ENCODE measurements at regions not wholly inside any gene's neighbourhood (a gene's known extent, or its start where the extent isn't known, plus 50 kb on each side); places are given as distances from the start of the nearest gene placed in this dataset.

DNA sequence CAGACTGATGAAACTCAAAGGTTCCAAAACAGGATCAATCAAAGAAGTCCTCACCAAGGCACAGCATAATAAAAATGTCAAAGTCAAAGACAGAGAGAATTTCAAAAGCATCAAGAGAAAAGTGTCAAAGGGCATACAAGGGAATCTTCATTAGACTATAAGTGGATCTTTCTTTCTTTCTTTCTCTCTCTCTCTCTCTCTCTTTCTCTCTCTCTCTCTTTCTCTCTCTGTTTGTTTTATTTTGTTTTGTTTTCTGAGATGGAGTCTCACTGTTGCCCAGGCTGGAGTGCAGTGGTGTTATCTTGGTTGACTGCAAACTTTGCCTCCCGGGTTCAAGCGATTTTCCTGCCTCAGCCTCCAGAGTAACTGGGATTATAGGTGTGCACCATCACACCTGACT lies 148.3 kb upstream of the CD180 start:
- Mint-ChIP-seq H3K4me3 (no peak overlapping the region), H3K36me3 (ENCODE audit: insufficient read depth in 1 of 3, low read depth in 3 of 3) (peaks cover 2 to 26% (median 15%) of the 10 kb centered on the region in 3 experiments; a peak in 5 of 7 replicates), H3K4me1 (peaks cover 30 to 35% of the 10 kb centered on the region in 2 experiments), H3K27me3 (ENCODE audit: low read depth) (no peaks in the 10 kb centered on the region; the same call in 1 of the 2 replicates), H3K9me3 (peaks cover 14 to 22% of the 10 kb centered on the region in 2 experiments), H3K27ac (no peak overlapping the region)
- no peaks in the 10 kb centered on the region for H3K27me3 ChIP-seq (ENCODE audit: insufficient read depth, low read length)
- H3K23me2 ChIP-seq (ENCODE audit: insufficient read length, low read depth, low read length, poor library complexity, severe bottlenecking) = no peaks in the 10 kb centered on the region
- TF ChIP-seq, protein P1, sequence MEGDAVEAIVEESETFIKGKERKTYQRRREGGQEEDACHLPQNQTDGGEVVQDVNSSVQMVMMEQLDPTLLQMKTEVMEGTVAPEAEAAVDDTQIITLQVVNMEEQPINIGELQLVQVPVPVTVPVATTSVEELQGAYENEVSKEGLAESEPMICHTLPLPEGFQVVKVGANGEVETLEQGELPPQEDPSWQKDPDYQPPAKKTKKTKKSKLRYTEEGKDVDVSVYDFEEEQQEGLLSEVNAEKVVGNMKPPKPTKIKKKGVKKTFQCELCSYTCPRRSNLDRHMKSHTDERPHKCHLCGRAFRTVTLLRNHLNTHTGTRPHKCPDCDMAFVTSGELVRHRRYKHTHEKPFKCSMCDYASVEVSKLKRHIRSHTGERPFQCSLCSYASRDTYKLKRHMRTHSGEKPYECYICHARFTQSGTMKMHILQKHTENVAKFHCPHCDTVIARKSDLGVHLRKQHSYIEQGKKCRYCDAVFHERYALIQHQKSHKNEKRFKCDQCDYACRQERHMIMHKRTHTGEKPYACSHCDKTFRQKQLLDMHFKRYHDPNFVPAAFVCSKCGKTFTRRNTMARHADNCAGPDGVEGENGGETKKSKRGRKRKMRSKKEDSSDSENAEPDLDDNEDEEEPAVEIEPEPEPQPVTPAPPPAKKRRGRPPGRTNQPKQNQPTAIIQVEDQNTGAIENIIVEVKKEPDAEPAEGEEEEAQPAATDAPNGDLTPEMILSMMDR (conservative IDR thresholded peaks at IDR 0.05) = no peak
- no peak overlapping the region for H2BK12ac ChIP-seq (ENCODE audit: insufficient read length, low read depth, low read length)
- no peak overlapping the region for H2AFZ ChIP-seq (ENCODE audit: low read length)
- H3K9ac ChIP-seq (ENCODE audit: extremely low read depth, insufficient read length, low read length) = no peak overlapping the region
- no peak overlapping the region for H3K4ac ChIP-seq (ENCODE audit: low read depth, low read length)
- no peak overlapping the region for H2AK5ac ChIP-seq (ENCODE audit: insufficient read length, low read length)
- H3K4me1 ChIP-seq (ENCODE audit: insufficient read depth, low read length) = no peaks in the 10 kb centered on the region
- no CpG with 5 or more reads among the region's 2 CpGs for WGBS (ENCODE audit: extremely low coverage, insufficient read length, low lambda C conversion rate)
- H3K9me3 ChIP-seq (ENCODE audit: control insufficient read depth, low read depth, low read length) = peaks cover 6% of the 10 kb centered on the region
- H3K18ac ChIP-seq (ENCODE audit: insufficient read length, low read depth, low read length) = no peak overlapping the region
- no peak overlapping the region for H4K5ac ChIP-seq (ENCODE audit: insufficient read length, low read depth, low read length)
- H4K8ac ChIP-seq (replicated peaks; ENCODE audit: insufficient read length, low read depth, low read length) = no peak overlapping the region
- no peak overlapping the region for H3K56ac ChIP-seq (ENCODE audit: insufficient read length, low read depth, low read length)
- no peak overlapping the region for H3K23ac ChIP-seq (ENCODE audit: insufficient read length, low read depth, low read length)
- H2BK20ac ChIP-seq (ENCODE audit: low read depth, low read length, poor library complexity, severe bottlenecking) = no peak overlapping the region
- DNase-seq = no peak
- no peaks in the 10 kb centered on the region for H3K79me1 ChIP-seq (ENCODE audit: insufficient read depth, low read depth, low read length, poor library complexity, severe bottlenecking)
- no peak overlapping the region for H2BK15ac ChIP-seq (ENCODE audit: low read depth, low read length)
- no peak overlapping the region for H3T11ph ChIP-seq (ENCODE audit: low read length)
- H3K27ac ChIP-seq (ENCODE audit: insufficient read length, low read depth, low read length) = no peak overlapping the region
- H2BK120ac ChIP-seq (ENCODE audit: low read depth, low read length, poor library complexity, severe bottlenecking) = no peak overlapping the region
- no peaks in the 10 kb centered on the region for H3K79me2 ChIP-seq (ENCODE audit: insufficient read depth, low read length)
- no peak overlapping the region for H3K14ac ChIP-seq (ENCODE audit: insufficient read depth, low read length)
- H3K4me2 ChIP-seq (ENCODE audit: insufficient read depth, insufficient read length, low read length) = no peak overlapping the region
- no peak overlapping the region for H2BK5ac ChIP-seq (ENCODE audit: insufficient read length, low read length)
- no peaks in the 10 kb centered on the region for H4K20me1 ChIP-seq (ENCODE audit: control insufficient read depth, insufficient read depth, insufficient read length)
- no peak overlapping the region for H4K91ac ChIP-seq (ENCODE audit: insufficient read length, low read depth, low read length)
